ENCODE measurements at regions not wholly inside any gene's neighbourhood (a gene's known extent, or its start where the extent isn't known, plus 50 kb on each side); places are given as distances from the start of the nearest gene placed in this dataset.

- TF ChIP-seq, protein P1, sequence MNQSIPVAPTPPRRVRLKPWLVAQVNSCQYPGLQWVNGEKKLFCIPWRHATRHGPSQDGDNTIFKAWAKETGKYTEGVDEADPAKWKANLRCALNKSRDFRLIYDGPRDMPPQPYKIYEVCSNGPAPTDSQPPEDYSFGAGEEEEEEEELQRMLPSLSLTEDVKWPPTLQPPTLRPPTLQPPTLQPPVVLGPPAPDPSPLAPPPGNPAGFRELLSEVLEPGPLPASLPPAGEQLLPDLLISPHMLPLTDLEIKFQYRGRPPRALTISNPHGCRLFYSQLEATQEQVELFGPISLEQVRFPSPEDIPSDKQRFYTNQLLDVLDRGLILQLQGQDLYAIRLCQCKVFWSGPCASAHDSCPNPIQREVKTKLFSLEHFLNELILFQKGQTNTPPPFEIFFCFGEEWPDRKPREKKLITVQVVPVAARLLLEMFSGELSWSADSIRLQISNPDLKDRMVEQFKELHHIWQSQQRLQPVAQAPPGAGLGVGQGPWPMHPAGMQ (IDR thresholded peaks at IDR 0.05; ENCODE audit: borderline replicate concordance): no peak
- no peak for TF ChIP-seq GABPA (IDR thresholded peaks at IDR 0.05; ENCODE audit: low read depth)
- TF ChIP-seq CHD4 (IDR thresholded peaks at IDR 0.05): no peak
- TF ChIP-seq PKNOX1 (IDR thresholded peaks at IDR 0.05): no peak
Measured at GRCh38 chr10:29166713-29167112, 122.2 kb upstream of the LYZL1 start (continued).

GRCh38 chr10:29169021-29169420 is 119.8 kb upstream of the LYZL1 start:
- ChIA-PET SMC1A (ENCODE audit: uncharacterized antibody, unreplicated experiment) (interaction anchor here (1.0 kb wide), 1 partner anchor 13 kb away, joined by 3 read pairs; no protein-coding TSS in a partner anchor), CTCF (interaction anchor here (0.6 kb wide), 1 partner anchor 1465 kb away, joined by 3 read pairs; no protein-coding TSS in a partner anchor), POLR2A (no interaction called here), RAD21 (ENCODE audit: unreplicated experiment) (no interaction called here)
- TF ChIP-seq RCOR1 (conservative IDR thresholded peaks at IDR 0.05; ENCODE audit: low read depth, low read length) (no peak), CHD1 (IDR thresholded peaks at IDR 0.05; ENCODE audit: low read depth, low read length) (no peak), SUZ12 (IDR thresholded peaks at IDR 0.05; ENCODE audit: unreplicated experiment) (no peak), NFXL1 (IDR thresholded peaks at IDR 0.05; ENCODE audit: borderline replicate concordance) (no peak), HDAC6 (IDR thresholded peaks at IDR 0.05; ENCODE audit: unreplicated experiment) (no peak), BCL11A (IDR thresholded peaks at IDR 0.05; ENCODE audit: low read depth, low read length) (no peak), HDGF (IDR thresholded peaks at IDR 0.05) (no peak), CREB1 (IDR thresholded peaks at IDR 0.05; ENCODE audit: low read depth) (no peak), PML (IDR thresholded peaks at IDR 0.05; ENCODE audit: low read length) (no peak), PKNOX1 (IDR thresholded peaks at IDR 0.05) (no peak), RELA (IDR thresholded peaks at IDR 0.05; ENCODE audit: borderline replicate concordance, partially characterized antibody) (no peak), POLR2AphosphoS2 (IDR thresholded peaks at IDR 0.05; ENCODE audit: low read depth, low read length) (no peak), HDAC2 (IDR thresholded peaks at IDR 0.05) (no peak)
- Histone ChIP-seq H3K9ac (ENCODE audit: control insufficient read depth, insufficient read depth, low read length) (no peak overlapping the region), H4K20me1 (ENCODE audit: control insufficient read depth, insufficient read depth) (no peaks in the 10 kb centered on the region), H3K4me2 (ENCODE audit: control insufficient read depth, insufficient read depth) (no peak overlapping the region), H3K4me3 (no peak overlapping the region), H3K9me3 (replicated peaks; ENCODE audit: control insufficient read depth, insufficient read depth, low read length) (no peaks in the 10 kb centered on the region), H3K36me3 (ENCODE audit: control insufficient read depth in 2 of 2, insufficient read depth in 2 of 2, low read length in 1 of 2) (no peaks in the 10 kb centered on the region), H3K27me3 (replicated peaks in 1 of 2; ENCODE audit: control insufficient read depth in 2 of 2, insufficient read depth in 2 of 2, low read length in 1 of 2) (no peaks in the 10 kb centered on the region), H2AFZ (ENCODE audit: control insufficient read depth, low read depth, low read length) (no peak overlapping the region), H3K27ac (ENCODE audit: control insufficient read depth, insufficient read depth) (no peak overlapping the region), H3K4me1 (ENCODE audit: control insufficient read depth, insufficient read depth, low read length) (no peaks in the 10 kb centered on the region), H3K79me2 (ENCODE audit: control insufficient read depth, insufficient read depth, low read length) (no peaks in the 10 kb centered on the region)
- BruUV-seq (replicated peaks): no TSS peak
- intact Hi-C loops (cut with micrococcal nuclease; ENCODE audit: unreplicated experiment): no loop called here
- WGBS (ENCODE audit: insufficient coverage, insufficient replicate concordance, low lambda C conversion rate, missing lambda C conversion rate): 81% methylated on average over 2 of the region's 2 CpGs
- FAIRE-seq (no peak), DNase-seq (ENCODE audit: low read depth, low spot score) (no peak), ATAC-seq (no peak)
- in situ Hi-C loops (cut with MboI): no loop called here

All from GM12878 (cell line).